Ishikawa (cell line): ENCODE measurements at regions not wholly inside any gene's neighbourhood (a gene's known extent, or its start where the extent isn't known, plus 50 kb on each side); places are given as distances from the start of the nearest gene placed in this dataset.

Experiments
- CEBPB ChIP-seq: IDR thresholded peaks from 2 replicates; pipeline ENCODE4 v1.6.1; 2012
- CREB1 ChIP-seq: IDR thresholded peaks from 2 replicates; pipeline ENCODE4 v1.6.1; 2012; ENCODE audit warnings: low read depth
- EGR1 ChIP-seq: IDR thresholded peaks from 2 replicates; pipeline ENCODE4 v1.6.1; 2012
- EP300 ChIP-seq: IDR thresholded peaks from 2 replicates; pipeline ENCODE4 v1.6.1; 2012; ENCODE audit warnings: borderline replicate concordance
- FOXM1 ChIP-seq: IDR thresholded peaks from 2 replicates; pipeline ENCODE4 v1.6.1; 2012; ENCODE audit warnings: low read depth, borderline replicate concordance
- MAX ChIP-seq: IDR thresholded peaks from 2 replicates; pipeline ENCODE4 v1.6.1; 2012
- NFIC ChIP-seq: IDR thresholded peaks from 2 replicates; pipeline ENCODE4 v1.6.1; 2012
- RAD21 ChIP-seq: IDR thresholded peaks from 2 replicates; pipeline ENCODE4 v1.6.1; 2012; ENCODE audit warnings: low read depth
- REST ChIP-seq: IDR thresholded peaks from 2 replicates; pipeline ENCODE4 v1.6.1; 2012; ENCODE audit warnings: low read depth, mild to moderate bottlenecking
- TAF1 ChIP-seq: IDR thresholded peaks from 2 replicates; pipeline ENCODE4 v1.6.1; 2012; ENCODE audit warnings: low read depth, mild to moderate bottlenecking
- TCF12 ChIP-seq: IDR thresholded peaks from 2 replicates; pipeline ENCODE4 v1.6.1; 2012; ENCODE audit warnings: low read depth
- TEAD4 ChIP-seq: IDR thresholded peaks from 2 replicates; pipeline ENCODE4 v1.6.1; 2012
- USF1 ChIP-seq: IDR thresholded peaks from 2 replicates; pipeline ENCODE4 v1.6.1; 2012
- YY1 ChIP-seq: IDR thresholded peaks from 2 replicates; pipeline ENCODE4 v1.6.1; 2012; ENCODE audit warnings: low read depth
- ZBTB7A ChIP-seq: IDR thresholded peaks from 2 replicates; pipeline ENCODE4 v1.6.1; 2012; ENCODE audit warnings: low read depth

GRCh38 chr13:71252184-71252704 is 614.8 kb downstream of the DACH1 start:
- TF ChIP-seq RAD21 (no peak), TEAD4 (no peak), TAF1 (no peak), MAX (no peak), TCF12 (no peak), YY1 (no peak), EGR1 (no peak), FOXM1 (no peak), CEBPB (no peak), NFIC (no peak)

GRCh38 chr13:71251292-71251951 is 615.6 kb downstream of the DACH1 start:
- TF ChIP-seq CEBPB, result no peak
- TF ChIP-seq TEAD4, result no peak
- no peak for TF ChIP-seq EP300
- no peak for TF ChIP-seq YY1

- no peak for TF ChIP-seq MAX
- TF ChIP-seq FOXM1, result no peak
- no peak for TF ChIP-seq USF1
- TF ChIP-seq TCF12, result no peak
- no peak for TF ChIP-seq CREB1
Observed at GRCh38 chr13:71249011-71249410, 618.0 kb downstream of the DACH1 start.

DNA sequence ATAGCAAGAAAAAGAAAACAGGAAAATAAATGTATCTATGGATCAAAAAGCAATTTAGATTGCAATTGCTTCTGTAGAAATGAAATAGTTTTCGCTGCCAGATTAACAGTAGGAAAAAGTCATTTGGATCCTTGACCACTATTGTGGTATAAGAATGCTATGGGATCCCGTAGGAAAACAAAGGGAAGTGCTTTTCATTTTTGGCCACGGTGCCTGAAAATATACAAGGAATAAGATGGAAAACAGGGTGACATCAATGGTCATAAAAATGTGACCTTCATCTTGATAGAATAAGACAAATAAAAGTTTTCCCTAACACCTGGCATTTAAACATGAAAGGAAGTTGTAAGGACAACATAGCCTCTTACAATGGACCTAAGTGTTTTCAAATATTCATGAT is 622.8 kb downstream of the DACH1 start:
- no peak for TF ChIP-seq YY1
- TF ChIP-seq USF1, result no peak
- no peak for TF ChIP-seq MAX
- no peak for TF ChIP-seq TEAD4
- no peak for TF ChIP-seq ZBTB7A
- no peak for TF ChIP-seq EP300
- no peak for TF ChIP-seq CEBPB
- no peak for TF ChIP-seq TCF12

- TF ChIP-seq EP300 (peak; percentile 52; the same call in 1 of the 2 replicates), NFIC (peak; percentile 90), USF1 (no peak), TCF12 (peak; percentile 78), CREB1 (no peak), FOXM1 (peak; percentile 33; the same call in 1 of the 2 replicates), MAX (no peak), REST (no peak), ZBTB7A (no peak), RAD21 (no peak), TAF1 (no peak), EGR1 (no peak), TEAD4 (peak; percentile 38; the same call in 1 of the 2 replicates), YY1 (no peak), CEBPB (no peak)
Observed at GRCh38 chr13:71242201-71242600, 624.8 kb downstream of the DACH1 start.

- TF ChIP-seq USF1 (no peak), YY1 (no peak), TAF1 (no peak), RAD21 (peak; percentile 62)
Observed at GRCh38 chr13:71240911-71241310, 626.1 kb downstream of the DACH1 start.

DNA sequence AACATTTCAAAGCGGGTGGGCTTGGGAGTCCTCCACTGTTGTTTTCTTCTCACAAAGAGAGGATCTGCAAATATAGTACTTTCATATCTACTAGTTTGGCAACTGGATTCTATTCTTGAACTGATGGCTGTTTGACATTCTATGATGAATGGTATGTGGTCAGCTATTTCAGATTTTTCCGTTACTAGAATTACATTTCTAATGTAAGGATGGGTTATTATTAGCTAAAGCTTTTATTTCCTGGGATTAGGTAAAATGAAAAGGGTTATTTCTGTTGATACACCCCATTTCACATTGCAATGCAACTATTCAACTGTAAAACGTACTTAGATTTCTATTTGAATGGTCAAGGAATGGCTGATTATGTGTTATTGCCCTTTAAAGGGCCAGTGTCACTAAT is 629.7 kb downstream of the DACH1 start:
- TF ChIP-seq FOXM1 (peak; percentile 49; the same call in 1 of the 2 replicates), RAD21 (no peak), TCF12 (peak; percentile 38; the same call in 1 of the 2 replicates), TAF1 (no peak), CREB1 (no peak), CEBPB (0 out of 2 replicates have a peak, but pooled peaks have one; percentile 16), NFIC (peak; percentile 53; the same call in 1 of the 2 replicates), EP300 (peak; percentile 71), TEAD4 (peak; percentile 61)
